ENCODE measurements at regions not wholly inside any gene's neighbourhood (a gene's known extent, or its start where the extent isn't known, plus 50 kb on each side); places are given as distances from the start of the nearest gene placed in this dataset.

GRCh38 chr10:22476601-22477321, 131.5 kb downstream of the SPAG6 start (continued):
- TF ChIP-seq AFF1 (IDR thresholded peaks at IDR 0.05; ENCODE audit: low read depth in 1 of 2, partially characterized antibody in 2 of 2), result no peak
- TF ChIP-seq ZNF644 (tag; IDR thresholded peaks at IDR 0.05; ENCODE audit: low read depth), result no peak
- no peak for TF ChIP-seq E2F4 (CRISPR knock-in tag; IDR thresholded peaks at IDR 0.05; ENCODE audit: low read depth)
